Fibroblast of gingiva (primary cell): ENCODE measurements at regions not wholly inside any gene's neighbourhood (a gene's known extent, or its start where the extent isn't known, plus 50 kb on each side); places are given as distances from the start of the nearest gene placed in this dataset.
"Not testable (repeated sequence)": the region's sequence is repeated elsewhere in the genome, so short reads cannot be mapped to it uniquely, and the experiment has no call there.

ENCODE experiments used
- DNase-seq: peaks from one replicate; pipeline ENCODE4 v3.0.0-alpha.2; 2011; ENCODE audit warnings: low read depth

DNA sequence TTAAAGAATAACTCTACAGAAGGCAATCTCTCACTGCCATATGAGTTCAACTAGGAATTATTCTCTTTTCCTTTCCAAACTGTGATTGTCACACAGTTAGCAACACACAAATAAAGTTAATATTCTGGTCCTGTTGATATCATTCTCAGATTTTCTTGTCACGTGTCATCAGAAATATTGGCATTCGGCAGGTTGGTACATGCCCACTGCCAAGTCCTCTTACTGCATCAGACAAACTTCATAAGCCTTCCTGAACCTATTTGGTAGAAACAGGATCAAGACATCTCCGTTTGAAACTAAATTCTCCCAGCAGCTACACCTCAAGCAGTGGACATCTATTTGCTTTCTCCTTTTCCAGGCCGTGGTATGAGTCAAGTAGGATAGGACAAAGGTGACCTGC lies 177.9 kb upstream of the SOX2 start:
- no peak for DNase-seq

DNA sequence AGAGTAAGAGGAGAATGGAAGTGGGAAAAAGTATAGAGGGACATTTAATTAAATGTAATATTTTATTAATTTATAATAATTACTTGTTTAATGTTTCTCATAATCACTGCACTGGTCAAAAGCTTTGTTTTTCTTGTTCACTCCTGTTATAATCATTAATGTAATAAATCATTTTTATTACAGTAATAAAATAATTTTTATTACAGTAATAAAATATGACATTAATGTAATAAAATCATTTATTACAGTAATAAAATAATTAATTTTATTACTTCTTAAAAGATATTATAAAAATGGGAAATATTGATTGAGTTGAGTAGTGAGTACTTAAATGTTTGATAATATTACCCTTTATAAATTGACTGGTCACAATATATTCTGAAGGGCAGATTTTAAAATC lies 181.1 kb upstream of the SOX2 start:
- no peak for DNase-seq

DNA sequence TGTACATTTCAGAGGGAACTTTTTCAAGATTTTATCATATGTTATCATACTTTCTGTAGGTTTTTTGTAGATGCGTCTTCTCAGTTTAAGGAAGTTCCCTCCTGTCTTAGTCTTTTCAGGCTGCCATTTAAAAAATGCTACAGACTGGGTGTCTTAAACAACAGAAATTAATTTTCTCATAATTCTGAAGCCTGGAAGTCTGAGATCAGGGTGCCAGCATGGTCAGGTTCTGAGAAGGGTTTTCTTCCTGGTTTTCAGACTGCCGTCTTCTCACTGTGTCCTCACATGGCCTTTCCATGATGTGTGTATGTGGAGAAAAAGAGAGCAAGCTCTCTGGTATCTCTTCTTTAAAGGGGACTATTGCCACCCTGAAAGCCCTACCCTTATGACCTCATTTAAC lies 189.9 kb upstream of the SOX2 start:
- DNase-seq = no peak

DNA sequence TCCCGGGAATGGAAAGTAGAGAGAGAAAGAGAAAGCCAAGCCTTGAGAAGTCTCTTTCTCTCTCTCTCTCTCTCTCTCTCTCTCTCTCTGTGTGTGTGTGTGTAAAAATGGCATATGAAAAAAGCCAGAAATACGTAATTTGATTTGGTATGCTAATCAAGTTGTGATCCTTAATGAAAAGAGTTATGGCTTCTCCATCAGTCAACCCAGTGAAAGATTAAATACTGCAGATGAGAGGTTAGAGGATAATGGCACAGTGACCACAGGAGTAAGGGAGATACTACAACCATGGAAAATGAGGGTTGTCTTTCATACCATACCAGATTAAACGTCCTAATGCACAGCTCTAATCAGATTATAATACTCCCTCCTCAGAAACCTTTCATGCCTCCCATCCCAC lies 193.5 kb upstream of the SOX2 start:
- DNase-seq = no peak

DNA sequence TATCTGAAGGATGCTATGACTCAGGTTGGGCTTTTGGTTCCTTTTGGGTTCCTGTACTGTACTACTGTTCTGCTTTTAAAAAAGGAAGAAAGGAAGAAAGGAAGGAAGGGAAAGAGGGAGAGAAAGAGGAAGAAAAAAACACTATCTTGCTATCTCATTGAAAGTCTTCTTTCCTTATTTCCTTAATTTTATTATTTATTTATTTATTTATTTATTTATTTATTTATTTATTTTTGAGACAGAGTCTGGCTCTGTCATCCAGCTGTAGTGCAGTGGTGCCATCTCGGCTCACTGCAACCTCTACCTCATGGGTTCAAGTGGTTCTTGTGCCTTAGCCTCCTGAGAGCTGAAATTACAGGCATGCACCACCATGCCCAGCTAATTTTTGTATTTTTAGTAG lies 198.9 kb upstream of the SOX2 start:
- no peak for DNase-seq

DNA sequence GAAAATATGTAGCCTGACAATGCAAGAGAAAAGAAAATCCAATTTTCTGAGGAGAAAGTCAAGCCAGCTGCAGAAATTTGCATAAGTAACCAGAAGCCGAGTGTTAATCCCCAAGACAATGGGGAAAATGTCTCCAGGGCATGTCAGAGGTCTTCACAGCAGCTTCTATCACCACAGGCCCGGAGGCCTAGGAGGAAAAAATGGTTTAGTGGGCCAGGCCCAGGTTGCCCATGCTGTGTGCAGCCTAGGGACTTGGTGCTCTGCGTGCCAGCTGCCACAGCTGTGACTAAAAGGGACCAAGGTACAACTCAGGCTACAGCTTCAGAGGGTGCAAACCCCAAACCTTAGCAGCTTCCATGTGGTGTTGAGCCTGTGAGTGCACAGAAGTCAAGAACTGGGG lies 201.2 kb upstream of the SOX2 start:
- no peak for DNase-seq

DNA sequence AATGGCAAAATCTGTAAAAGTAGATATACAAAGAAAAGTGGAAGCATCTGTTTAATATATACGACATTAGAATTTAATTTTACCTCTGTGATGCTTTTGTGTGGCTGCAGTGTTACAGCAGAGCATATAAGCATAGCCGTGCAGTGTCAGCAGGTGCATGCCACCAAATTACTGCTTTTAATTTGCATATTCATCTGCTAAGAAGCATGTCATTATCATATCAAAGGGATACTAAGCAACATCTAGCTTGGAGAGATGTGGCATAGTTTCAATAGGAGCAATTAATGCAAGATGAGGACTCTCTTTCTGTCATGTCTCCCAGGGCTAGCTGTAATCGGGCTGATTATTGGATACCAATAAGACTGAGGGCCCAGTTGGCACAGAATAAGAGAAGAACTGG lies 214.4 kb upstream of the SOX2 start:
- DNase-seq = no peak

DNA sequence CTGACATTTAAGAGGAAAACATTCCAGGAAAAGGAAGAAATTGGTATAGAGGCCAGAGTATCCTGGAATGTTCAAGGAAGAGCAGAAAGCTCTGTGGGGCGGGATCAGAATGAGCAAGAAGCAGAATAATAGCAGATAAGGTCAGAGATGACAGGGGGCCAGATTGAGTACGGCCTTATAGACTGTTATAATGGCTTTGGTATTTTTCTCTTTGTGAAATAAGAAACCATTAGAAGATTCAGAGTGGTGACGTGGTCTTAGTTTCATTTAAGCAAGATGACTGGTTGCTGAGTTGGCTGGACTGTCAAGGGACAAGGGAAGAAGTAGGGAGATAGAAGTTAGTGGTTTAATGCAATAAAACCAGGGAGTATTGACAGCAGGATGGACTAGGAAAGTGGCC lies 218.3 kb upstream of the SOX2 start:
- DNase-seq = no peak

DNA sequence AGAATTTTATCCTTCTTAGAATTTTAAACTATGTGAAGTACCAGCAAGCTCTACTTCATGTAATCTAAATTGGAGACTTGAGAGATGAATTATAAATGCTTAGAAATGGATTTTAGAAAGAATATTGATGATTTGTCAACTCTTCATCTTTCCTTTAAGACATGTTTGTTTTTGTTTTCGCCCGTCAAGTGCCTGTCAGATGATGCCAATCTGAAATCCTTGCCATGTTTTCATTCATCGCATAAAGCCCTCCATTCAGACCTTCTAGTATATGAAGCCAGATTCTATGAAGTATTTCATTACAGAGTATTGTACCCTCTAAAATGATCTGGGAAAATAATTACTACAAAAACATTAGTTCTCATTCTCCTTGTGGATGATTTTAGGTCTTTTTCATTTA lies 223.2 kb upstream of the SOX2 start:
- no peak for DNase-seq

DNA sequence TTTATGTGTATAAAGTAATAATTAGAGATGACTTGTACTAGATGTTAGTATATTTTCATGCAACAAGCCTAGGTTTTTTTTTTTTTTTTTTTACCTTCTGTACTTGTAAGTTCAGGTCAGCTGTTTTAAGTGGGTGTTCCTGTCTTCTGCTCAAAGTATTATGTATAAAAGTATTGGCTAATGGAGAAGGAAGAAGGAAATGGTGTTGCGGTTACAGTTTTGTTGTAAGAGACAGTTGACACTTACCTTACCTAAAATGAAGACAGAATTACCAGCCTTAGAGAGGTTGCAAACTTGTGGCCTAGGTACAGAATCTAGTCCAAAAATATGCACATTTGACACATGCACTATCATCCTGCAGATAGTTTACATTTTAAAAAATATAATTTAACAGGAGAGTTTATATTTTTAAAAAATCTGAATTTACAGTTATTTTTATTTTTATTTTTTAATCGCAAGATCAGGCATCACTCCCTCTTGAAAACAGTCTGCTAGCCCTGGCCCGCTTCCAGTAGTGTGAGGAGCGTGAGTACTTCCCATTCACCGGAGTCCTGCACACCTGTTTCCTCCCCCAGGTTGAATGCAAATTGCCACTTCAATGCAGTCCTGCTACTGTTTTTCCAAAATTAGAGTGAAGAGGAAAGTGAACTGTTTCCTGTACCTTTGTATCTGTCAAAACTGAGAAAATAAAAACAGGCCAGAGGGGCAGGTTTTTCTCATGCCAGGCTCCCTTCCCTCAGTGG lies 224.3 kb upstream of the SOX2 start:
- DNase-seq = no peak

DNA sequence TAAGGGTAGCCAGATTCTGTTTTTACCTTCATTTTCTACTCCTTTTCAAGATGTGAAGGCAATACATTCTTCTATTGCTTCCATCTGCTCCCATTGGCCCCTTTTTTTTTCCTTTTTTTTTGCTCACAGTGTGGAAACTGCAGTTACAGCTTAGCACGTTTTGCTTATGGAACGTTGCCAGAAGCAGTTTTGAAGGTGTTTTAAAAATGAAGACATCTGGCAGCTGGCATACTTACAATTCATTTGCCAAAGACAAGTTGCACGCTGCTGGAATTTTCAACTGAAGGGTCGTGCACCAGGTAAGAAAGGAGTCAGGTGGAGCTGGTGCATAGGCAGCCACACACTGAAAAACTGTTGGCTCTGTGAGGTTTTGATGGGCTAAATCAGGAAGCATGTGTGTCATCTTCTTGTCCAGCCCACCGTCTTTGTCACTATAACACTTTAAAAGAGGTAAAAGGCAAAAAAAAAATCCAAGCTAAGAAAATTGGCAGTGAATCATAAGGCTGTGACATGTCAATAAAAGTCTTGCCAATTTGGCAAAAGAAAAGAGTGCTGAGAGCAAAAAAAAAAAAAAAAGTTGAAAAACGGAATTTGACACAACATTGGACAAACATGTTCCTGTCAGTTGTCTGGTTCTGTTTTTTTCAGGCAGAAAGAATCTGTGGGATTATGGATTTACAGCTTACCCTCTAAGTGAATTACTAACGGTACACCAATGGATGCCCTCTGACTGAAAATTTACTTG lies 225.4 kb upstream of the SOX2 start:
- no peak for DNase-seq

DNA sequence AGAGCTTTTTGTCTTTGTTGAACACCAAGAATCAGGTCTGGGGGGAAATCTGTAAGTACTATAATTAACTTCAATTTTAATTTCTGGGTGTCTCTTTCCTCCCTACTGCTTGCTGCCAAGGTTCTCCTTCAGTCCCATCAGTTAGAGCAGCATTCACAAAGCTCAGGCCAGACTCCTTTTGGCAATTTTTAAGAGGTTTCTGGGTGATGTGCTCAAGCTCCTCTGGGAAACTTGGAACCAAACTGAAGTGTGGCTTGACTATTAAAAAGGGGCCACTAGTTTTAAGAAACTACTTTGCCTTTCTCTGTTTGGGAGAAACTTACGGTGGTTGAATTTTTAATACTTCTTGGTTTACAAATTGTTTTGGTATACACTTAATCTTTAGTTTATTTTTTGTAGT lies 227.7 kb upstream of the SOX2 start:
- no peak for DNase-seq

DNA sequence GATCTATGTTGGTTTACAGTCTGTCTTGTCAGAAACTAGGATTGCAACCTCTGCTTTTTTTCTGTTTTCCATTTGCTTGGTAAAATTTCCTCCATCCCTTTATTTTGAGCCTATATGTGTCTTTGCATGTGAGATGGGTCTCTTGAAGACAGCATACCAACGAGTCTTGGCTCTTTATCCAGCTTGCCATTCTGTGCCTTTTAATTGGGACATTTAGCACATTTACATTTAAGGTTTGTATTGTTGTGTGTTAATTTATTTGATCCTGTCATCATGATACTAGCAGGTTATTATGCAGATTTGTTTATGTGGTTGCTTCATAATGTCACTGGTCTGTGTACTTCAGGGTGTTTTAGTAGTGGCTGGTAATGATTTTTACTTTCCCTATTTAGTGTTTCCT lies 236.6 kb upstream of the SOX2 start:
- DNase-seq = not testable (repeated sequence)

DNA sequence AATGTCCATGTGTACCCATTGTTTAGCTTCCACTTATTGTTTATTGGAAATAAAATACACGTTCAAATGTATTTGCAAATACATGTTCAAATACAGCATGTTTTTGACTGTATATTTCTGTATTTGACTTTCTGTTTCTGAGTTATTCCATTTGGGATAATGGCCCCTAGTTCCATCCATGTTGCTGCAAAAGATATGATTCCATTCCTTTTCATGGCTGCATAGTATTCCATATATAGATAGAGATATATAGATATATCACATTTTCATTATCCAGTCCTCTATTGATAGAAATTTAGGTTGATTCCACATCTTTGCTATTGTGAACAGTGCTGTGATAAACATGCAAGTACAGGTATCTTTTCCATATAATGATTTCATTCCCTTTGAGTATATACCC lies 241.4 kb upstream of the SOX2 start:
- no peak for DNase-seq

DNA sequence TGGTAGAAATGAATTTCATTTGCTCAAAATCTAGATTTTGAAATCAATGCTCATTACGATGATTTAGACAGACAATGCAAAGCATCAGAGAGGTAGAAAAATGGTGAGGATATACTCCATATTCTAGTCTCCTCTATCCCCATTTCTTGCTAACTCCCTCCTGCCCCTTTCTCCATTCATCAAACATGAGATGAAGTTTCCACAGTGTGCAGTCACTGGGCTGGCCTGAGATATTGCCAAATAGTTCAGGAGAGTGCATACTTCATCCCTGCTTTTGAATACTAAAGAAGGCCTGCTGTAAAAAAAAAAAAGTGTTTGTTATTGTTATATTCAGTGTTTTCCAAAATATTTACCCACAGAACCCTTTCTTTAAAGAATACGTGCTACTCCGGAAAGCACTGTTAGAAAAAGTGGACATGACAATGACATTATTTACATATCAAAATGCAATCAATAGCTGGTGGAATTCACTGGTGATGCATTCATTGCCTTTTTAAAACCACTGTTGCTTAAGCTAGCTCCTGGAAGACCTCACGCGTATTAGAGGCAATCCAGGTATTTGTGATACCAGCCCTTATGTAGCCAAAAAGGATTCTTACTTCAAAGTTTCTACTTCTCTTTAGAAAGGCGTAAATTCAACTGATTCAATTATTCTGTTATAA lies 247.6 kb upstream of the SOX2 start:
- DNase-seq = no peak

DNA sequence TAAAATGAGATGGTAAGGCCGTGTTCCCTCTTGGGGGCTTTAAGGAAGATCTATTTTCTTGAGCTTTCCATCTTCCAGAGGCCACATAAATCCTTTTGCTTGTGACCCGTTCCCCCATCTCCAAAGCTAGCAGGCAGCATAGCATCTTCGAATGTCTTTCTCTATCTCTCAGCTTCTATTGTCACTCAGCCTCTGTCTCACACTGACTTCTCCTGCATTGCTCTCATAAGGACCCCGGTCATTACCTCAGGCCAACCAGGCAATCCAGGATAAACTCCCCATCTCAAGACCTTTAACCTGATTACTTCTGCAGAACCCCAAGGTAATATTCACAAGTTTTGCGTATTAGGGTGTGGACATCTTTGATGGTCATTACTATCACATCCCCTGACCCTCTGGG lies 250.3 kb upstream of the SOX2 start:
- no peak for DNase-seq

DNA sequence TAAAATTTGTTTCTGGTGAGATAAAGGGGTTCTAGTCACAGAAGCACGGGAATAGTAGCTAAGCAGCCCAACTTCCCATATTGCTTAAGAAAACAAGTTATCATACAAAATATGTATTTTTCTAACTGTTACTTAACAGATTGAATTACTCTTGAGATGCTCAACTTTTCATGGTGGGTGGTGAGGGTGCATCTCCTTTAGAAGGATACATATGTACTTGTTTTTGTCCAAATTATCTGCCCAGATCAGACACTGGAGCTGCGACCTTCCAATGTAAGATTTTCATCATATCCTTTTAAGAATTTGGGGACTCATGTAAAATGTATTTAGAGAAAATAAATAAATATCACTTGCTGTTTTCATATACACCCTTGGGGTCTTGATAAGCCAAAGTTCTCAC lies 252.2 kb upstream of the SOX2 start:
- no peak for DNase-seq

DNA sequence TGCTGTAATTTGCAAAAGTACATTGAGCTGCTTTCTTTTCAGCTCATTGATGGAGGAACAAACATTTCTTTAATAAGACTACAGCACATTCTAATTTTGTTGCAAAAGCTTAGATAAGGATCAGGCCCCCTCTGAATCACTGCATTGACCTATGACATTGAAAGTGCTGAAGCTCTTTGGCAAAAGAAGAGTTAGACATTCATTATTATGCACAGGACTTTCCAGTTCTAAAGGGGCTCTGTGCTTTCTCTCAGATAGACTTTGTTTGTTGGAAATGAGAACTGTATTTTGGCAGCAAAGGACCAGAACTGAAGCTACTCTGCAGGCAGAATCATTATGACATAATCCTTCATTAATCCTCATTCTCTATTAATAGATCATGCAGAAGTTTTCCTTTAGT lies 252.9 kb upstream of the SOX2 start:
- no peak for DNase-seq

DNA sequence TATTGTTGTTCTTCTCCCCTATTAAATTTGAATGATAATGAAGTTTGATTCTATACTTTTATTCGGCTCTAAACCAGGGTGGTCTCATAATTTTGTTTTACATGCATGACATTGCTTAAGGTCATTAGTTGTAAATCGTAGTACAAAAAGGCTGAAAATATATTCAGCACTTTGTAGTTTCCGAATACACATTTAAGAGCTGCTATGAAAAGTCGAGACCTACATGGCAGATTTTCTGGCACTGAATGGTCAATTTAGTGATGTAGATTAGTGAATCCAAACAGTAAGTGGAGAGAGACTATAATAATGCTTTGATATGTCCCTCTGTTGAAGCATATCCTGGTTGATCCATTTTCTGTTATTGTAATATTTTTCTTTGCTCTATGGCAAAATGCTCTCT lies 254.0 kb upstream of the SOX2 start:
- no peak for DNase-seq

DNA sequence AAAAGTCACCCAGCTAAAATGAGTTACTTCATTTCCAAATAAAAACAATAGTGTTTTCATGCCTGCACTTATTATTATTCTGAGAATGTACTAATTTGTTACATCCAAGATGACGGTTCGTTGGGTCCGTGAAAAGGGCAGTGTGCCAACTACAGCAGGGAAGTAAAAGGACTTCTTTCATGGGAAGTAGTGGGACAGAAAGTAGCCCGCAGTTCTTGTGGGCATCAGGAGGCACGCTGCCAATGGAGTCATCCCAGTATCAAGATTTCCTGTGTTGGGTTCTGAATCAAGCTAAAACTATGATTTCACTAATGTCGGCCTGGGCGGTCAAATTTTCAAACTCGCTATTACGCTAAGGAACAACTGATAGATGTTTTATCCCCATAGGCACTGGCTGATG lies 254.5 kb upstream of the SOX2 start:
- DNase-seq = no peak

DNA sequence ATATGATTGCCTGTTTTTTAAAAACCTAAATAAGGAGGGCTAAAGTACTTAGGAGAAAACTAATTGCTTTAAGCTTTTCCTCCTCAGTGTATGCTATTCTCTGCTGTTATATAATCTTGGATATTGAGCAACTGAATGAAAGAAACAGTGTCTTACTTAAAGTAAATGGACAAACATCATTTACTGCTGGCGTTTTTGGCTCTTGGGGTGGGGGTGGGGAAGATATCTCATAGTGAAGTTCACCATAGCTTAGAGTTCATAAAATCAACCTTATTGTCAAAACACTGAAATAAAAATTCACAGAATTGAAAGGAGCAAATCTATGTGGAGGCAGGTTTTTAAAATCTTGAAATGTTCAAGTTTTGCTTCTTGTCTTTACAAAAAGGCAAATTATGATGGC lies 256.4 kb upstream of the SOX2 start:
- no peak for DNase-seq

DNA sequence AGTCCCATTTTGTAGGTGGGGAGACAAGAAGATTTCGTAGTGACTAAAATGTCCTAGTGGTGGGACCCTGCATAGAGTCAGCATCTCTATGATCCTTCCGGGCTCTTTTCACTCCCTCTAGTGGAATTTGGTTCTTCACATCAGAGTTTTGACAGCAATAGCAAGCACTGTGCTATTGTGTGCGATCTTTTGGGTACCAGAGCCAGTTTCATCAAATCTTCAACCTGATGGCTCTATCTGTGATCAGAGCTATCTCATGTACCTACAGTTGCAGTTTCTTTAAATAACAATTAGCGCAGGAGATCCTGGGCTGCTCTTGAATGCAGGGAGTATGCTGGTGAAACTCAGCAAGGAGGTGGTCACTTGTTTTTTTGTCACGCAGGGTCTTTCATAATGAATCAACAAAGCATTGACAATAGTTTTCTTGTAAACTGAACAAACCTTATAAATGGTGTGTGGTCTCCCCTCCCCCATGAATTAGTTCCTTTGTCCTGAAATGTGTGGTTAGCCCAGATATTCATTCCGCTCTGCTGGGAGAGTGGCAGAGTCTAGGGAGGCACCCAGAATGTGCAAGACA lies 257.2 kb upstream of the SOX2 start:
- no peak for DNase-seq

DNA sequence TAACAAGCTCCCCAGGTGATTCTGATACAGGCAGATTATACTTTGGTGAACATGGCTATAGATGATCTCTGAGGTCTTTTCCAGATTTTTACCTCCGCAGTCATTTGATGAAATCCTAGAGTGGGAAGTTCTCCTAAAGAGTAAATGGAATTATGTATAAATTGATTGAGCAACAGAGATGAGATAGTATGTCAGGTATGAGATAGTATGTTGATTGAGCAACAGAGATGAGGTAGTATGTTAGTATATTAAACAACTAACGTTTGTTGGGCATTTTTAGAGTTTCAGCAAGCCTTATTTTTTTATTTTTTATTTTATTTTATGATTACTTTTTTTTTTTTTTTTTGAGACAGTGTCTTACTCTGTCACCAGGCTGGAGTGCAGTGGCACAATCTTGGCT lies 265.0 kb upstream of the SOX2 start:
- no peak for DNase-seq
